Heart left ventricle (tissue), 16 donors: ENCODE measurements at regions not wholly inside any gene's neighbourhood (a gene's known extent, or its start where the extent isn't known, plus 50 kb on each side); places are given as distances from the start of the nearest gene placed in this dataset.
A peak's percentile ranks its signal among the peaks of the same experiment; 100 is the strongest.

Experiments used
- ATAC-seq, 4 donors: fragments of 200-7000 bp; cut with Tn5 transposase; one replicate each; pipeline ENCODE4 v1.9.1; 2020 to 2022; ENCODE audit warnings: moderate library complexity in 4 of 4, mild to moderate bottlenecking in 3 of 4, moderate number of reproducible peaks in 1 of 4
- DNase-seq, 5 donors: peaks; one replicate each; pipeline ENCODE4 v3.0.0-alpha.2; 2020
- H3K27ac ChIP-seq, 12 donors: fragments of 200-600 bp; sonication (generic) in 4 of 12; one replicate each; pipeline versions ENCODE4 v1.5.0 to v1.8.0; 2016 to 2022; ENCODE audit warnings: mild to moderate bottlenecking in 2 of 12
- H3K27me3 ChIP-seq, 9 donors: fragments of 200-600 bp; sonication (generic) in 2 of 9; one replicate each; pipeline versions ENCODE4 v1.5.1 to v1.8.0; 2016 to 2022; ENCODE audit warnings: mild to moderate bottlenecking in 3 of 9
- H3K36me3 ChIP-seq, 9 donors: fragments of 200-600 bp; sonication (generic) in 2 of 9; one replicate each; pipeline versions ENCODE4 v1.5.0 to v1.8.0; 2018 to 2022; ENCODE audit warnings: mild to moderate bottlenecking in 2 of 9
- H3K4me1 ChIP-seq, 12 donors: fragments of 200-600 bp; sonication (generic) in 4 of 12; one replicate each; pipeline versions ENCODE4 v1.5.0 to v1.8.0; 2016 to 2022; ENCODE audit warnings: mild to moderate bottlenecking in 3 of 12
- H3K4me3 ChIP-seq, 12 donors: fragments of 200-600 bp; sonication (generic) in 4 of 12; one replicate each; pipeline versions ENCODE4 v1.5.0 to v1.8.0; 2017 to 2022; ENCODE audit warnings: mild to moderate bottlenecking in 9 of 12, moderate library complexity in 4 of 12
- H3K9me3 ChIP-seq, 12 donors: fragments of 200-600 bp; sonication (generic) in 4 of 12; one replicate each; pipeline versions ENCODE4 v1.5.0 to v1.8.0; 2016 to 2022; ENCODE audit warnings: mild to moderate bottlenecking in 1 of 12
- CTCF ChIP-seq, 12 donors: fragments of 200-600 bp; sonication (generic) in 4 of 12; IDR thresholded peaks; one replicate each; pipeline versions ENCODE4 v1.5.0 to v1.8.0; 2018 to 2022; ENCODE audit warnings: antibody characterized with exemption in 12 of 12, mild to moderate bottlenecking in 5 of 12
- POLR2A ChIP-seq, 2 donors: fragments of 450-650 bp; IDR thresholded peaks; one replicate each; pipeline ENCODE4 v1.6.1; 2017; ENCODE audit warnings: antibody characterized with exemption in 2 of 2, mild to moderate bottlenecking in 2 of 2, moderate library complexity in 2 of 2
- WGBS, 4 donors: extraction: QIAGEN DNeasy Blood & Tissue Kit in 2 of 4; methylation state at CpG; one replicate each; pipeline versions ENCODE4 v1.1.5 to v1.1.7; 2013 to 2018; 5-methylcytosine and 5-hydroxymethylcytosine counted together
- intact Hi-C, 10 donors: fragments of 100-400 bp; cut with DNase I; formaldehyde crosslinking; loops; one replicate each; pipeline versions ENCODE4 v1.11.1 to v1.14.2; 2022
- donor health status: ischemic (EF 13 %, LVEDD 7.1; RV severe dilation, severe dysfunction).
- donor health status: healthy with polysubstance abuse.
- donor health status: DM: no; HTN: yes; CAD: no.
- donor health status: DM: no; HTN: no; CAD: no.
- donor health status: ischemic (EF 25% LVEDD 6.9; RV normal size, moderate dysfunction).
- donor health status: ischemic (EF 25% LVEDD 5.7; RV mildly dilated, moderate dysfunction).
- donor health status: healthy.
- donor health status: DM: yes; HTN: yes; CAD: no.
- donor health status: ischemic (EF 35%, LVEDD 5.7; RV mildly dilated, moderate dysfunction).
- donor health status: nonischemic (EF 11% LVEDD 7.7; RV severe dilation, severe dysfunction).
- donor health status: DM: yes; HTN: yes; CAD: no.
- donor health status: PGD.
- donor health status: ischemic (EF 29% LVEDD 5.4; RV normal size, mild dysfunction).
- donor health status: nonischemic (EF 23%, LVEDD 6.1; RV moderate dilation, normal function).

GRCh38 chr5:167861129-167861927 is 430.1 kb upstream of the WWC1 start:
- WGBS, 4 donors, result 26 to 37% (median 34%) methylated on average over 14 to 15 of the region's 15 CpGs
- Histone ChIP-seq H3K4me3 (no peak overlapping the region), H3K27ac (no peak overlapping the region), H3K27me3 (no peaks in the 10 kb centered on the region), H3K4me1 (peaks cover 0 to 8% (median 0%) of the 10 kb centered on the region in 12 donors), H3K36me3 (no peaks in the 10 kb centered on the region), H3K9me3 (no peaks in the 10 kb centered on the region)
- TF ChIP-seq CTCF (IDR thresholded peaks at IDR 0.05) (no peak), POLR2A (IDR thresholded peaks at IDR 0.05) (no peak)
- intact Hi-C loops, result loop anchor here in 1 of 10 donors (10.0 kb wide), 1 partner anchor 163 kb away; no protein-coding TSS in a partner anchor
- ATAC-seq (peak; percentile 55 to 88 (median 58)), DNase-seq (peak in 3 of 5 donors; percentile 11 to 30 (median 18))

- peaks cover 0 to 8% (median 0%) of the 10 kb centered on the region in 12 donors for H3K4me1 ChIP-seq
- 86 to 92% (median 92%) methylated on average over 2 of the region's 2 CpGs for WGBS, 4 donors
- H3K4me3 ChIP-seq, result no peak overlapping the region
- no peaks in the 10 kb centered on the region for H3K9me3 ChIP-seq
- DNase-seq (no peak), ATAC-seq (no peak)
- H3K36me3 ChIP-seq, result no peaks in the 10 kb centered on the region
- TF ChIP-seq POLR2A (IDR thresholded peaks at IDR 0.05), result no peak
- TF ChIP-seq CTCF (IDR thresholded peaks at IDR 0.05), result no peak
- intact Hi-C loops, result loop anchor here in 1 of 10 donors (10.0 kb wide), 1 partner anchor 163 kb away; no protein-coding TSS in a partner anchor
- no peaks in the 10 kb centered on the region for H3K27me3 ChIP-seq
- H3K27ac ChIP-seq, result no peak overlapping the region
Measured at GRCh38 chr5:167861928-167862426, 429.5 kb upstream of the WWC1 start.

GRCh38 chr5:167863883-167864282 is 427.6 kb upstream of the WWC1 start:
- Histone ChIP-seq H3K36me3 (no peaks in the 10 kb centered on the region), H3K27ac (no peak overlapping the region), H3K27me3 (no peaks in the 10 kb centered on the region), H3K4me1 (peaks cover 0 to 8% (median 0%) of the 10 kb centered on the region in 12 donors), H3K4me3 (no peak overlapping the region), H3K9me3 (no peaks in the 10 kb centered on the region)
- intact Hi-C loops, result loop anchor here in 1 of 10 donors (10.0 kb wide), 1 partner anchor 161 kb away; no protein-coding TSS in a partner anchor
- no peak for TF ChIP-seq CTCF (IDR thresholded peaks at IDR 0.05)
- TF ChIP-seq POLR2A (IDR thresholded peaks at IDR 0.05), result no peak
- DNase-seq (no peak), ATAC-seq (no peak)
- 40 to 73% (median 44%) methylated on average over 2 of the region's 2 CpGs for WGBS, 4 donors

- no peaks in the 10 kb centered on the region for H3K27me3 ChIP-seq
- H3K4me3 ChIP-seq, result no peak overlapping the region
- H3K36me3 ChIP-seq, result no peaks in the 10 kb centered on the region
- ATAC-seq (no peak), DNase-seq (no peak)
- H3K27ac ChIP-seq, result no peak overlapping the region
- no peak for TF ChIP-seq POLR2A (IDR thresholded peaks at IDR 0.05)
- TF ChIP-seq CTCF (IDR thresholded peaks at IDR 0.05), result no peak
- intact Hi-C loops, result loop anchor here in 1 of 10 donors (10.0 kb wide), 1 partner anchor 160 kb away; no protein-coding TSS in a partner anchor
- WGBS, 4 donors, result 85 to 89% (median 87%) methylated on average over 6 of the region's 6 CpGs
- peaks cover 0 to 8% (median 0%) of the 10 kb centered on the region in 12 donors for H3K4me1 ChIP-seq
- no peaks in the 10 kb centered on the region for H3K9me3 ChIP-seq
Measured at GRCh38 chr5:167864801-167865200, 426.6 kb upstream of the WWC1 start.
